GM12873 (cell line): ENCODE measurements at regions not wholly inside any gene's neighbourhood (a gene's known extent, or its start where the extent isn't known, plus 50 kb on each side); places are given as distances from the start of the nearest gene placed in this dataset.

Source experiments
- CTCF ChIP-seq: IDR thresholded peaks from 2 replicates; pipeline ENCODE4 v1.5.1; 2012; ENCODE audit warnings: low read depth, mild to moderate bottlenecking, moderate library complexity, low read length, control low read depth; ENCODE audit not compliant: insufficient read depth; ENCODE audit errors: missing control alignments

GRCh38 chr6:41492261-41492891 is 53.8 kb upstream of the FOXP4 start:
- TF ChIP-seq CTCF, result no peak

- no peak for TF ChIP-seq CTCF
Observed at GRCh38 chr6:41494212-41495110, 51.7 kb upstream of the FOXP4 start.
